ENCODE measurements at regions not wholly inside any gene's neighbourhood (a gene's known extent, or its start where the extent isn't known, plus 50 kb on each side); places are given as distances from the start of the nearest gene placed in this dataset.

DNA sequence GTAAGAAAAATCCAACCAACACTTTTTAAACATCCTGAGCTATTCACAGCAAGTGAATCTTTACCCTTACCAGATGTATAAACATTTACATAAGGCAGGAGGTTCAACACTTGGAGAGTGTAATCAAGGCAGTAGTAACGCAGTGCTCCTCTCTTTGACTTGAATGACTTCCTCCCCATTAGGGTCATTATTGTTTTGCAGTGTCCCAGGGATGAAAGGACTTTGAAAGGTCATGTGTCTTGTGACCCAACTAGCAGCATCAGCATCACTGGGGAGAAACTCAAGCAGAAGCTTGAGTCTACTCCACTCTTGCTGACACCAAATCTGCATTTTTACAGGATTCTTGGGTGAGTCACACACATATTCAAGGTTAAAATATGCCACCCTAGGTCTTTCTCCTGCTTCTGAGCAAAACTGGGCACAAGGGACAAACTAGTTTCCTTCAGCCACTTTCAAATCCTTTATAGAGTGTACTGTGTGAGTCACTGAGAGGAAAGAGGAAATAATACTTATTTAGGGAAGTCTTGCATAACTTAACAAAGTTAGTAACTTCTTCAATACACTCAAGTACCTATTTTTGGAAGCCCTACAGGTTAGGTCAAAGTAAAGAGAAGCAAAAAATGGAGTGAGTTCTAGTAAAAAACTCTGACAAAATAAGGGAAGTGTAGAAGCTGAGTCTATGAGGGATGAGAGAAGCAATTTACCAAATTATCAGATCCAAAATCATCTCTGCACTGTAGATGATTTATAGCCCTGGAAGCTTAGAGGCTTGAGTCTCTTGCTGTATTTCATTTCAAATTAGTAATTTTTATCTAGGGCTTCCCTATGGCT lies 51.0 kb upstream of the EML4 start:
- Histone ChIP-seq H3K9ac (ENCODE audit: low read length) (no peak overlapping the region), H3K9me3 (ENCODE audit: insufficient read depth, low read depth, low read length) (no peaks in the 10 kb centered on the region), H3K4me2 (ENCODE audit: low read length) (peak overlapping the region; percentile 47), H3K36me3 (ENCODE audit: insufficient read depth, low read length) (no peaks in the 10 kb centered on the region), H3K27ac (ENCODE audit: low read depth, low read length) (peak overlapping the region; percentile 14), H3K4me3 (ENCODE audit: insufficient read depth, low read depth, low read length) (no peak overlapping the region), H3K4me1 (ENCODE audit: insufficient read depth, low read length) (peaks cover 22% of the 10 kb centered on the region), H3K79me2 (ENCODE audit: insufficient read depth, low read length) (no peaks in the 10 kb centered on the region), H4K20me1 (ENCODE audit: insufficient read depth, low read length) (no peaks in the 10 kb centered on the region), H3K27me3 (ENCODE audit: insufficient read depth, low read length) (no peaks in the 10 kb centered on the region), H2AFZ (ENCODE audit: low read depth, low read length) (no peak overlapping the region)
- Mint-ChIP-seq H3K27ac (ENCODE audit: unreplicated experiment) (peak overlapping the region; percentile 60), H3K9me3 (ENCODE audit: unreplicated experiment) (no peaks in the 10 kb centered on the region), H3K27me3 (ENCODE audit: low read depth, unreplicated experiment) (peaks cover 1% of the 10 kb centered on the region), H3K4me1 (ENCODE audit: low read depth, unreplicated experiment) (peaks cover 31% of the 10 kb centered on the region), H3K36me3 (ENCODE audit: low read depth, unreplicated experiment) (no peaks in the 10 kb centered on the region), H3K4me3 (ENCODE audit: unreplicated experiment) (no peak overlapping the region)
- peak; percentile 77 for DNase-seq (ENCODE audit: low read depth)
- no peak for TF ChIP-seq EZH2 (IDR thresholded peaks at IDR 0.05; ENCODE audit: insufficient read depth, low read length)
- TF ChIP-seq, protein P1, sequence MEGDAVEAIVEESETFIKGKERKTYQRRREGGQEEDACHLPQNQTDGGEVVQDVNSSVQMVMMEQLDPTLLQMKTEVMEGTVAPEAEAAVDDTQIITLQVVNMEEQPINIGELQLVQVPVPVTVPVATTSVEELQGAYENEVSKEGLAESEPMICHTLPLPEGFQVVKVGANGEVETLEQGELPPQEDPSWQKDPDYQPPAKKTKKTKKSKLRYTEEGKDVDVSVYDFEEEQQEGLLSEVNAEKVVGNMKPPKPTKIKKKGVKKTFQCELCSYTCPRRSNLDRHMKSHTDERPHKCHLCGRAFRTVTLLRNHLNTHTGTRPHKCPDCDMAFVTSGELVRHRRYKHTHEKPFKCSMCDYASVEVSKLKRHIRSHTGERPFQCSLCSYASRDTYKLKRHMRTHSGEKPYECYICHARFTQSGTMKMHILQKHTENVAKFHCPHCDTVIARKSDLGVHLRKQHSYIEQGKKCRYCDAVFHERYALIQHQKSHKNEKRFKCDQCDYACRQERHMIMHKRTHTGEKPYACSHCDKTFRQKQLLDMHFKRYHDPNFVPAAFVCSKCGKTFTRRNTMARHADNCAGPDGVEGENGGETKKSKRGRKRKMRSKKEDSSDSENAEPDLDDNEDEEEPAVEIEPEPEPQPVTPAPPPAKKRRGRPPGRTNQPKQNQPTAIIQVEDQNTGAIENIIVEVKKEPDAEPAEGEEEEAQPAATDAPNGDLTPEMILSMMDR (IDR thresholded peaks at IDR 0.05; ENCODE audit: insufficient read depth, low read depth, low read length), result no peak
- FAIRE-seq, result peak; percentile 97

DNA sequence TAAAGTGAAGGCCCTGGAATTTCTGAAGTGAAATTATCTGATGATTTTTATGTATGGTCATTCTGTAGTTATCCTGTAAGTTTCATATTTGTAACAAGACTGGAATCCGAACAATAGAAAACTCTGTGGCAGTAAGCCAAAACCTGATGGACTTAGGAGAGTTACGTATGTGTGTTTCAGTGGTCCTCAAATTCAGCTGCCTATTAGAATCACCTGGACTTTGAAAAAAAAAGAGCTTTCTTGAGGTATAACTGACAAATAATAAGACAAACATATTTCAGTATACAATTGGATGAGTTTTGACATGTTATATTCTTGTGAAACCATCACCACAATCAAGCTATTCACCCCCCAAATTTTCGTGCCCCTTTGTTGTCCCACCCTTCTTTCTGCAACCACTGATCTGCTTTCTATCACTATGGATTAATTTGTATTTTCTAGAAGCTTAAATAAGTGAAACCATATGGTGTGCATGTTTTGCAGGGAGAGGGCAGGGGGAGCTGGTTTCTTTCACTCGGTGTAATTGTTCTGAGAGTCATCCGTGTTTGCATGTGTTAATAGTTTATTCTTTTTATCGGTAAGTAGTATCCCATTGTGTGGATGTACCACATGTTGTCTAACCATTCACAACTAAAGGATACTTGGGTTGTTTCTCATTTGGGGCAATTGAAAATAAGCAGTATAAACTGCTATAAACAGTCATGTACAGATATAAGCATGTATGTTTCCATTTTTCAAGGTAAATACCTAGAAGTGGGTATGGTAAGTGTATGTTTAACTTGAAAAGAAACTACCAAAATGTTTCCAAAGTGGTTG lies 50.2 kb upstream of the EML4 start:
- peaks cover 24% of the 10 kb centered on the region for H3K4me1 ChIP-seq (ENCODE audit: insufficient read depth, low read length)
- H3K36me3 Mint-ChIP-seq (ENCODE audit: low read depth, unreplicated experiment), result no peaks in the 10 kb centered on the region
- no peak overlapping the region for H3K27ac Mint-ChIP-seq (ENCODE audit: unreplicated experiment)
- H3K9me3 ChIP-seq (ENCODE audit: insufficient read depth, low read depth, low read length), result no peaks in the 10 kb centered on the region
- no peak overlapping the region for H3K4me3 Mint-ChIP-seq (ENCODE audit: unreplicated experiment)
- TF ChIP-seq, protein P1 (IDR thresholded peaks at IDR 0.05; ENCODE audit: insufficient read depth, low read depth, low read length), result no peak
- no peak for TF ChIP-seq EZH2 (IDR thresholded peaks at IDR 0.05; ENCODE audit: insufficient read depth, low read length)
- H3K27ac ChIP-seq (ENCODE audit: low read depth, low read length), result peak overlapping the region; percentile 14
- no peaks in the 10 kb centered on the region for H3K9me3 Mint-ChIP-seq (ENCODE audit: unreplicated experiment)
- DNase-seq (ENCODE audit: low read depth) (peak; percentile 63), FAIRE-seq (no peak)
- H3K4me1 Mint-ChIP-seq (ENCODE audit: low read depth, unreplicated experiment), result peaks cover 37% of the 10 kb centered on the region
- no peaks in the 10 kb centered on the region for H3K79me2 ChIP-seq (ENCODE audit: insufficient read depth, low read length)
- H3K27me3 Mint-ChIP-seq (ENCODE audit: low read depth, unreplicated experiment), result peaks cover 1% of the 10 kb centered on the region
- no peak overlapping the region for H3K9ac ChIP-seq (ENCODE audit: low read length)
- no peak overlapping the region for H2AFZ ChIP-seq (ENCODE audit: low read depth, low read length)
- H3K4me3 ChIP-seq (ENCODE audit: insufficient read depth, low read depth, low read length), result no peak overlapping the region
- no peaks in the 10 kb centered on the region for H3K27me3 ChIP-seq (ENCODE audit: insufficient read depth, low read length)
- no peaks in the 10 kb centered on the region for H3K36me3 ChIP-seq (ENCODE audit: insufficient read depth, low read length)
- H3K4me2 ChIP-seq (ENCODE audit: low read length), result peak overlapping the region; percentile 47
- no peaks in the 10 kb centered on the region for H4K20me1 ChIP-seq (ENCODE audit: insufficient read depth, low read length)
